ENCODE measurements at regions not wholly inside any gene's neighbourhood (a gene's known extent, or its start where the extent isn't known, plus 50 kb on each side); places are given as distances from the start of the nearest gene placed in this dataset.

DNA sequence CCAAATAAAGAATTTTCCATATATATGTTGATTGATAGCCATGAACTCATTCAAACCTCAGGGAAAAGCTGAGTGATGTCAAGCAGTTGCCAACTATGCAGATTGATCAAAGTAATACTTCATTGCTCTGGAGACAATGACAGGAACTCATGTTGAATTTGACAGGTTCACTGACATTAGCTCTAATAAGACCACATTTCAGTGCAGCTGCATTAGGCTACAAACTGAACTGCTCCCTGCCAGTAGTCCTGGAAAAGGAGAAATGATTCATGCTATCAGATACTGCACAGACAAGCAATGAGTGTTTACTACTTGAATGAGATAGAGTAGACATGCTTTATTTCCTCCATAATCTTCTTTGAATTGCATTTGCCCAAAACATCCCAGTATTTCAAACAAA, 948.4 kb downstream of the MRPL39 start:
- H3K4me3 ChIP-seq (ENCODE audit: control insufficient read depth, low read depth, low read length) = no peak overlapping the region
- no peak for TF ChIP-seq CTCF (IDR thresholded peaks at IDR 0.05; ENCODE audit: control insufficient read depth, insufficient read depth, low read depth, low read length, missing control alignments)
- DNase-seq (ENCODE audit: low read depth) = no peak

DNA sequence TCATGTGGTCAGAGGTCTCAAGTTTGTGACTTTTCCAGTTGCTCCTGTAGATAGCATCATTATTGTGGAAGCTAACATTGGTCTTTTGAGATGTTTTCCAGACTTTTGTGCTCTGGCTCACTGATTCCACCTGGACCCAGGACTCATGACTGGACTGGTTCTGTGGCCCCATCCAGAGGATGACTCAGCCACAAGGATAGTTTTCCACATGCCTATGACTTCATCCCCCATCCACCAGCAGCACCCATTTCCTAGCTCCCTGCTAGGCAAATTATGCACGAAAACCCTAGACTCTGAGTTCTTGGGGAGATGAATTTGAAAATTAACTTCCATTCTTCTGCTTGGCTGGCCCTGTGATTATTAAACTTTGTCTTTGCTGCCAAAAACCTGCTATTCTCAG, 949.3 kb downstream of the MRPL39 start:
- DNase-seq (ENCODE audit: low read depth) = no peak
- TF ChIP-seq CTCF (IDR thresholded peaks at IDR 0.05; ENCODE audit: control insufficient read depth, insufficient read depth, low read depth, low read length, missing control alignments) = no peak

GRCh38 chr21:24649691-24650090, 957.6 kb downstream of the MRPL39 start:
- H3K4me3 ChIP-seq (ENCODE audit: control insufficient read depth, low read depth, low read length) = no peak overlapping the region
- TF ChIP-seq CTCF (IDR thresholded peaks at IDR 0.05; ENCODE audit: control insufficient read depth, insufficient read depth, low read depth, low read length, missing control alignments) = no peak
- DNase-seq (ENCODE audit: low read depth) = no peak

More for the DNA sequence above, 949.3 kb downstream of the MRPL39 start:
- no peak overlapping the region for H3K4me3 ChIP-seq (ENCODE audit: control insufficient read depth, low read depth, low read length)

DNA sequence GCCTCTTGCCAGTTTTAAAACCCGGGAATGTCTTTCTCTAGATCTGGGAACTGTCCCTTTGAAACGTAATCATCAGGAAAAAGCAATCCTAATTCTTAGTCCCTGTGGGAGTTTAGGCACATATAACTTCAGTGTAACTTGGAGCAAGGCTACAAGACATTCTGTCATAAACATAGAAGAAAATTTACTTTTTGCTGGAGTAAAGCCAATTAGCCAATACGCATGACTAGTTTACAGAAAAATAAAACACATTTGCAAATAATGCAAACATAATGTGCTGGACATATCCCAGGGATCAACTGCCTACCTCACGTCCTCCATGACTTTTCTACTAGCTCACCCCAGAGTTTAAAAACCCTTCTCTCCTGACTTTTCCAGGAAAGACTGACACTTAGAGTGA, 970.6 kb downstream of the MRPL39 start:
- no peak overlapping the region for H3K4me3 ChIP-seq (ENCODE audit: control insufficient read depth, low read depth, low read length)
- DNase-seq (ENCODE audit: low read depth) = no peak
- no peak for TF ChIP-seq CTCF (IDR thresholded peaks at IDR 0.05; ENCODE audit: control insufficient read depth, insufficient read depth, low read depth, low read length, missing control alignments)

GRCh38 chr21:24634749-24635148, 972.5 kb downstream of the MRPL39 start:
- DNase-seq (ENCODE audit: low read depth) = no peak
- H3K4me3 ChIP-seq (ENCODE audit: control insufficient read depth, low read depth, low read length) = no peak overlapping the region
- no peak for TF ChIP-seq CTCF (IDR thresholded peaks at IDR 0.05; ENCODE audit: control insufficient read depth, insufficient read depth, low read depth, low read length, missing control alignments)

DNA sequence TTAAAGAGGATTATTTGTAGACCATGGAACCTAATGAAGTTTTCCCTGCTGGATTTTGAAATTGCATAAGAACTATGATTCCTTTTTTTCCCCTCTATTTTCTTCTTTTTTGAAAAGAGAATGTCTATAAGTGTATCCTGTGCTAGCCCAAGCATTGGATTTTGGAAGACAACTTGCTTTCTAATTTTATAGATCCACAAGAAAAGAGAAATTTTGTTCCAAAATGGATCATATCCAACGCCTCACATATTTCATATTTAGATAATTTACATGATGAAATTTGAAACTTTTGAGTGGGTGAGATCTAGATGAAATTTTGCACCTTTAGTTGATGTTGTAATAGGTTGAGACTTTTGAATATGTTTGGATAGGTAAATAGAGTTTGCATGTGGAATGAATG, 978.7 kb downstream of the MRPL39 start:
- DNase-seq (ENCODE audit: low read depth) = no peak
- TF ChIP-seq CTCF (IDR thresholded peaks at IDR 0.05; ENCODE audit: control insufficient read depth, insufficient read depth, low read depth, low read length, missing control alignments) = no peak
- H3K4me3 ChIP-seq (ENCODE audit: control insufficient read depth, low read depth, low read length) = no peak overlapping the region

DNA sequence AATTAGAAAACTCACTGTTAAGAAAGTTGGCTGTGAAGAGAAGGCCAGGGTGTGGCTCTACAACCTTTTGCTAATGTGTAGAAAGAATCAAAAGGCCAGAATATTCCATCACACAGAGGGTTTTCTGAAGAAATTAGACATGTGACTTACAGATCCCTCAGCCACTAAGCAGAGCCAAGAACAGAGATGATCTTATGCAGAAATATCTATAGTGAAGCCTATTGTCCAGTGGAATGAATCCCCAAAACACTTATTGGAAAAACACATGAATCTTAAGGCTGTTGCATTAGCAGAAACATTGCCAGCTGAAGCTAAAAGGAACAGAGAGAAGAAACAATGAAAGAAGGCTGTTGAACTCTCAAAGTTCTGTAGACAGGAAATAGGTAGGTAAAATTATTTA, 979.2 kb downstream of the MRPL39 start:
- no peak overlapping the region for H3K4me3 ChIP-seq (ENCODE audit: control insufficient read depth, low read depth, low read length)
- no peak for DNase-seq (ENCODE audit: low read depth)
- no peak for TF ChIP-seq CTCF (IDR thresholded peaks at IDR 0.05; ENCODE audit: control insufficient read depth, insufficient read depth, low read depth, low read length, missing control alignments)

All from AG09309 (cell line).